Mesenchymal stem cell (in vitro differentiated cells and primary cell): ENCODE measurements at regions not wholly inside any gene's neighbourhood (a gene's known extent, or its start where the extent isn't known, plus 50 kb on each side); places are given as distances from the start of the nearest gene placed in this dataset.
"Not testable (repeated sequence)": the region's sequence is repeated elsewhere in the genome, so short reads cannot be mapped to it uniquely, and the experiment has no call there.

ENCODE experiments used
- DNase-seq: peaks from one replicate; pipeline ENCODE4 v3.0.0-alpha.2; 2013
- H2AFZ ChIP-seq: one replicate; pipeline ENCODE4 v1.6.1; 2013; ENCODE audit warnings: low read depth, mild to moderate bottlenecking, control low read depth, inconsistent platforms, low read length, moderate library complexity
- H2AK5ac ChIP-seq: 2 replicates; pipeline ENCODE4 v1.6.1; 2013; ENCODE audit warnings: low read length, moderate library complexity, mild to moderate bottlenecking, inconsistent platforms; ENCODE audit not compliant: severe bottlenecking
- H2BK120ac ChIP-seq: one replicate; pipeline ENCODE4 v1.6.1; 2013; ENCODE audit warnings: low read depth, mild to moderate bottlenecking, inconsistent platforms, low read length, moderate library complexity
- H2BK12ac ChIP-seq, 2 experiments: one replicate each; pipeline ENCODE4 v1.6.1; 2013; ENCODE audit warnings: inconsistent platforms in 2 of 2, low read length in 2 of 2, mild to moderate bottlenecking in 2 of 2, moderate library complexity in 2 of 2, control low read depth in 1 of 2
- H2BK15ac ChIP-seq: one replicate; pipeline ENCODE4 v1.6.1; 2013; ENCODE audit warnings: mild to moderate bottlenecking, low read depth, inconsistent platforms; ENCODE audit not compliant: poor library complexity, severe bottlenecking
- H2BK5ac ChIP-seq: 2 replicates; pipeline ENCODE4 v1.6.1; 2013; ENCODE audit warnings: low read depth, mild to moderate bottlenecking, low read length, control low read depth, inconsistent platforms; ENCODE audit not compliant: poor library complexity, severe bottlenecking
- H3K14ac ChIP-seq, 2 experiments: one replicate each; pipeline ENCODE4 v1.6.1; 2013; ENCODE audit warnings: inconsistent platforms in 2 of 2, low read length in 2 of 2, control low read depth in 1 of 2, mild to moderate bottlenecking in 1 of 2, moderate library complexity in 1 of 2
- H3K18ac ChIP-seq, 2 experiments: one replicate each; pipeline ENCODE4 v1.6.1; 2013; ENCODE audit warnings: inconsistent platforms in 2 of 2, low read length in 2 of 2, control low read depth in 1 of 2, low read depth in 1 of 2, mild to moderate bottlenecking in 1 of 2
- H3K23ac ChIP-seq, 2 experiments: one replicate each; pipeline ENCODE4 v1.6.1; 2013; ENCODE audit warnings: inconsistent platforms in 2 of 2, low read length in 2 of 2, mild to moderate bottlenecking in 2 of 2, moderate library complexity in 2 of 2, control low read depth in 1 of 2
- H3K27ac ChIP-seq: 2 replicates; pipeline ENCODE4 v1.5.1; 2013; ENCODE audit warnings: mild to moderate bottlenecking, moderate library complexity, low read length, control low read depth, inconsistent platforms; ENCODE audit not compliant: poor library complexity, severe bottlenecking
- H3K27me3 ChIP-seq, 2 experiments: 2 replicates each; pipeline versions ENCODE4 v1.6.1 to v1.7.0; 2013; ENCODE audit warnings: low read length in 2 of 2, mild to moderate bottlenecking in 2 of 2, moderate library complexity in 2 of 2, control low read depth in 1 of 2, inconsistent platforms in 1 of 2; ENCODE audit not compliant: control insufficient read depth in 1 of 2, insufficient read depth in 1 of 2
- H3K36me3 ChIP-seq, 2 experiments: 2 replicates each; pipeline versions ENCODE4 v1.6.1 to v1.7.0; 2013; ENCODE audit warnings: low read length in 2 of 2, control low read depth in 1 of 2, inconsistent platforms in 1 of 2, low read depth in 1 of 2, mild to moderate bottlenecking in 1 of 2; ENCODE audit not compliant: insufficient read depth in 2 of 2, control insufficient read depth in 1 of 2
- H3K4ac ChIP-seq, 2 experiments: one replicate each; pipeline ENCODE4 v1.6.1; 2013; ENCODE audit warnings: inconsistent platforms in 2 of 2, low read length in 2 of 2, mild to moderate bottlenecking in 2 of 2, moderate library complexity in 2 of 2, control low read depth in 1 of 2, low read depth in 1 of 2
- H3K4me1 ChIP-seq: 2 replicates; pipeline ENCODE4 v1.6.1; 2013; ENCODE audit warnings: low read depth, low read length, control low read depth; ENCODE audit not compliant: control insufficient read depth, insufficient read depth
- H3K4me2 ChIP-seq: 2 replicates; pipeline ENCODE4 v1.6.1; 2013; ENCODE audit warnings: low read length, mild to moderate bottlenecking, inconsistent platforms; ENCODE audit not compliant: poor library complexity, severe bottlenecking
- H3K4me3 ChIP-seq, 2 experiments: 2 replicates each; pipeline versions ENCODE4 v1.5.1 to v1.7.0; 2013; ENCODE audit warnings: low read length in 2 of 2, mild to moderate bottlenecking in 2 of 2, control low read depth in 1 of 2, low read depth in 1 of 2; ENCODE audit not compliant: insufficient read depth in 1 of 2
- H3K79me1 ChIP-seq: replicated peaks from 2 replicates; pipeline ENCODE4 v1.6.1; 2013; ENCODE audit warnings: mild to moderate bottlenecking, control low read depth, low read length, inconsistent platforms; ENCODE audit not compliant: poor library complexity, severe bottlenecking
- H3K9ac ChIP-seq: 2 replicates; pipeline ENCODE4 v1.7.0; 2013; ENCODE audit warnings: mild to moderate bottlenecking, low read length, moderate library complexity
- H3K9me3 ChIP-seq: 2 replicates; pipeline ENCODE4 v1.7.0; 2013; ENCODE audit warnings: mild to moderate bottlenecking, low read length; ENCODE audit not compliant: control insufficient read depth
- H4K8ac ChIP-seq: one replicate; pipeline ENCODE4 v1.6.1; 2013; ENCODE audit warnings: inconsistent platforms, mild to moderate bottlenecking, low read length, moderate library complexity
- H4K91ac ChIP-seq: one replicate; pipeline ENCODE4 v1.6.1; 2013; ENCODE audit warnings: mild to moderate bottlenecking, low read length, inconsistent platforms
- WGBS: methylation state at CpG from one replicate; pipeline ENCODE4 v1.1.7; 2013; ENCODE audit warnings: mixed read lengths; 5-methylcytosine and 5-hydroxymethylcytosine counted together

DNA sequence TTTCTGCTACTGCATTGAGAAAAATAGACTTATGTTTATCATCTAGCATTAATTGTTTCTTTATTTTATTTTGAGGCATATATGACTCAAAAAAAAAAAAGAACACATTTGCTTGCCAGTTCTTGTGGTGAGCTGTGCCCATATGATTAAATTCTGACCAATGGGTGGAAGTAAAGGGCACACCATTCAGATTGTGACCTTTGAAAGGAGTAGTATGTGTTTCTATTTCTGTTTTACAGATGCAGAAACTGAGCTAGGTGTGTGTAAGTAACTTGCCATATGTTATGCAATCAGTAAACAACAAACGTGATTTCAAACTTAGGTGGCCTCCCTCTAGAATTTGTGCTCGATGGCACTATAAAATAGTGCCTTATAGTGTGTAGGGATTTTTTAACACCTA is 368.1 kb upstream of the EDIL3 start:
- Histone ChIP-seq H3K27me3 (no peaks in the 10 kb centered on the region), H3K79me1 (no peaks in the 10 kb centered on the region), H3K14ac (no peak overlapping the region), H2AFZ (no peak overlapping the region), H3K4ac (no peak overlapping the region), H3K4me2 (no peak overlapping the region), H2BK15ac (no peak overlapping the region), H4K8ac (no peak overlapping the region), H3K9ac (no peak overlapping the region), H3K9me3 (no peaks in the 10 kb centered on the region), H3K27ac (no peak overlapping the region), H2BK5ac (no peak overlapping the region), H3K4me3 (no peak overlapping the region), H3K18ac (no peak overlapping the region), H4K91ac (no peak overlapping the region), H3K4me1 (no peaks in the 10 kb centered on the region), H3K23ac (no peak overlapping the region), H2BK12ac (no peak overlapping the region), H2BK120ac (no peak overlapping the region), H2AK5ac (no peak overlapping the region), H3K36me3 (no peaks in the 10 kb centered on the region)
- no peak for DNase-seq
- WGBS: 85% methylated on average over 2 of the region's 2 CpGs

DNA sequence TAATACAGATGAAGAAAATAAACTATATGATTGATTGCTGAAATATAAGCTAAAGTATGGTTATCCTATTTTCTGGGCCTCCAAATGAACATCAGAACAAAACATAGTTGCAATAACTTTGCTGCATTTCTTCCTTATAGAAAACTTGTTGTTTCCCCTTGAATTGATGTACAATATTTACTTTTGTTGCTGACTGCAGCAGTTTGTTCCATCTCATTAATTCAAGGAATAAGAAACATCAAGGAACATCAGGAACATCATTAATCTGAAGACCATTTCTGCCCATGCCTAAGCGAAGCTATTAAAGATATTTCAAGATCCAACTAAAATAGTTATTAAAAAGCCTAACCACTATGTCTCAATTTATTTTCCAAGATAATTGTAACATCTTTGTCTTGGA is 363.6 kb upstream of the EDIL3 start:
- no peak overlapping the region for H3K4me2 ChIP-seq
- H3K27ac ChIP-seq: no peak overlapping the region
- no peak overlapping the region for H3K23ac ChIP-seq
- no peak overlapping the region for H2AFZ ChIP-seq
- no peak overlapping the region for H2BK12ac ChIP-seq
- no peak overlapping the region for H4K8ac ChIP-seq
- no peaks in the 10 kb centered on the region for H3K36me3 ChIP-seq
- no peaks in the 10 kb centered on the region for H3K27me3 ChIP-seq
- H2BK120ac ChIP-seq: no peak overlapping the region
- no peak overlapping the region for H3K4ac ChIP-seq
- H4K91ac ChIP-seq: no peak overlapping the region
- no peak for DNase-seq
- no CpG with 5 or more reads among the region's 1 CpG for WGBS
- no peak overlapping the region for H2BK5ac ChIP-seq
- no peak overlapping the region for H3K14ac ChIP-seq
- H3K18ac ChIP-seq: no peak overlapping the region
- H3K9ac ChIP-seq: no peak overlapping the region
- H3K4me1 ChIP-seq: no peaks in the 10 kb centered on the region
- no peaks in the 10 kb centered on the region for H3K9me3 ChIP-seq
- H2AK5ac ChIP-seq: no peak overlapping the region
- no peak overlapping the region for H2BK15ac ChIP-seq
- no peak overlapping the region for H3K4me3 ChIP-seq
- H3K79me1 ChIP-seq: no peaks in the 10 kb centered on the region

DNA sequence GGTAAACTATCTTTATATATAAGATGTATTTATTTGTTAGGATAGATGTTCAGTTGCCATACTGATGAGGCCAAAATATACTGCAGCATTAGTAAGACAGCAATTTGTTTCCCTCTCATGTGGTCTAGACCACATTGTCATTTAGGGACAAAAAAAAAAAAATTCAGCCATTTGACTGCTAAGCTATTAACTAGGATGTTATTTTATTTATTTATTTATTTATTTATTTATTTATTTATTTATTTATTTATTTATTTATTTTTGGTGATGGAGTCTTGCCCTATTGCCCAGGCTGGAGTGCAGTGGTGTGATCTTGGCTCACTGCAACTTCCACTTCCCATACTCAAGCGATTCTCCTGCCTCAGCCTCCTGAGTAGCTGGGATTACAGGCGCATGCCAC is 361.6 kb upstream of the EDIL3 start:
- not testable (repeated sequence) for H2AK5ac ChIP-seq, H2BK15ac ChIP-seq, H3K4me2 ChIP-seq, H3K36me3 ChIP-seq, H3K9me3 ChIP-seq, H3K27ac ChIP-seq, H4K91ac ChIP-seq, H2BK120ac ChIP-seq, H3K23ac ChIP-seq, H3K9ac ChIP-seq, DNase-seq, H4K8ac ChIP-seq, H3K79me1 ChIP-seq, H3K14ac ChIP-seq, H2BK5ac ChIP-seq, H3K27me3 ChIP-seq, H3K4ac ChIP-seq, H3K4me3 ChIP-seq, H2AFZ ChIP-seq, H3K4me1 ChIP-seq, H3K18ac ChIP-seq, H2BK12ac ChIP-seq
- WGBS: 100% methylated on average over 1 of the region's 2 CpGs

DNA sequence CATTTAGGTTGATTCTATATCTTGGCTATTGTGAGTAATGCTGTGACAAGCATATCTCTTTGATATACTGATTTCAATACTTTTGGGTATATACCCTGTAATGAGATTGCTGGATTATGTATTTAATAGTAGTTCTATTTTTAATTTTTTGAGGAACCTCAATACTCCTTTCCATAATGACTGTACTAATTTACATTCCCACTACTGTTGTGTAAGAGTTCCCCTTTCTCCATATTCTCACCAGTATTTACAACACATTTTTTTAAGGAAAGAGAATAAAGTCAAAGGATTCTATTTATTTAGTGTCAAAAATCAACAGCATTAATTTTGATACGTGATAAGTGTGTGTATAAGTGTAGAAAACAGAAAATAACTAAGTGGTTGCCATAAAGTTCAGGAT is 356.4 kb upstream of the EDIL3 start:
- Histone ChIP-seq H3K9me3 (no peaks in the 10 kb centered on the region), H2AFZ (no peak overlapping the region), H3K4ac (no peak overlapping the region), H2BK5ac (no peak overlapping the region), H3K14ac (no peak overlapping the region), H2BK120ac (no peak overlapping the region), H3K4me3 (no peak overlapping the region), H3K27ac (no peak overlapping the region), H2AK5ac (no peak overlapping the region), H2BK15ac (no peak overlapping the region), H4K91ac (no peak overlapping the region), H3K27me3 (no peaks in the 10 kb centered on the region), H3K9ac (no peak overlapping the region), H3K18ac (no peak overlapping the region), H2BK12ac (no peak overlapping the region), H3K36me3 (no peaks in the 10 kb centered on the region), H4K8ac (no peak overlapping the region), H3K79me1 (no peaks in the 10 kb centered on the region), H3K4me1 (no peaks in the 10 kb centered on the region), H3K23ac (no peak overlapping the region), H3K4me2 (no peak overlapping the region)
- WGBS: 80% methylated on average over 1 of the region's 1 CpG
- DNase-seq: no peak
